CD14-positive monocyte (primary cell): ENCODE measurements at regions not wholly inside any gene's neighbourhood (a gene's known extent, or its start where the extent isn't known, plus 50 kb on each side); places are given as distances from the start of the nearest gene placed in this dataset.

Experiments used
- DNase-seq, 3 donors: peaks; one replicate each; pipeline ENCODE4 v3.0.0-alpha.2; 2011 to 2022
- H2AFZ ChIP-seq: 2 replicates; pipeline ENCODE4 v1.6.0; 2012; ENCODE audit warnings: mild to moderate bottlenecking, low read depth, low read length, inconsistent platforms; ENCODE audit not compliant: insufficient read depth, poor library complexity, severe bottlenecking
- H3K27ac ChIP-seq, 2 donors: 1 replicate in 1 of 2; 2 replicates in 1 of 2; pipeline ENCODE4 v1.5.1; 2012 to 2013; ENCODE audit warnings: low read length in 2 of 2, control low read depth in 1 of 2, inconsistent platforms in 1 of 2, low read depth in 1 of 2, mild to moderate bottlenecking in 1 of 2
- H3K27me3 ChIP-seq, 2 donors: one replicate each; pipeline versions ENCODE4 v1.6.0 to v1.6.1; 2011 to 2013; ENCODE audit warnings: low read length in 2 of 2; ENCODE audit not compliant: control insufficient read depth in 2 of 2, insufficient read depth in 2 of 2
- H3K36me3 ChIP-seq, 2 donors: replicated peaks in 1 of 2; 1 replicate in 1 of 2; 2 replicates in 1 of 2; pipeline versions ENCODE4 v1.5.1 to v1.6.1; 2012 to 2013; ENCODE audit warnings: low read length in 2 of 2, control low read depth in 1 of 2, inconsistent platforms in 1 of 2, mild to moderate bottlenecking in 1 of 2; ENCODE audit not compliant: insufficient read depth in 2 of 2, control insufficient read depth in 1 of 2
- H3K4me1 ChIP-seq, 2 donors: 1 replicate in 1 of 2; 2 replicates in 1 of 2; pipeline versions ENCODE4 v1.5.1 to v1.6.1; 2012 to 2013; ENCODE audit warnings: low read length in 2 of 2, control low read depth in 1 of 2, inconsistent platforms in 1 of 2, mild to moderate bottlenecking in 1 of 2, moderate library complexity in 1 of 2; ENCODE audit not compliant: insufficient read depth in 2 of 2, control insufficient read depth in 1 of 2
- H3K4me2 ChIP-seq: replicated peaks from 2 replicates; pipeline ENCODE3; 2012; ENCODE audit warnings: low read length, moderate library complexity, mild to moderate bottlenecking; ENCODE audit not compliant: poor library complexity, severe bottlenecking; ENCODE audit errors: extremely low read depth
- H3K4me3 ChIP-seq, 3 experiments: fragments of 200-600 bp in 1 of 3; sonication (generic) in 1 of 3; replicated peaks in 1 of 3; 1 replicate in 2 of 3; 2 replicates in 1 of 3; pipeline ENCODE4 v1.5.1; 2011 to 2013; ENCODE audit warnings: low read length in 3 of 3, mild to moderate bottlenecking in 3 of 3, control low read depth in 2 of 3, low read depth in 2 of 3, inconsistent platforms in 1 of 3, moderate library complexity in 1 of 3
- H3K79me2 ChIP-seq: 2 replicates; pipeline ENCODE4 v1.6.0; 2012; ENCODE audit warnings: mild to moderate bottlenecking, control low read depth, inconsistent platforms, low read length, moderate library complexity; ENCODE audit not compliant: insufficient read depth
- H3K9ac ChIP-seq: 2 replicates; pipeline ENCODE4 v1.6.0; 2017; ENCODE audit warnings: low read length, mild to moderate bottlenecking; ENCODE audit not compliant: insufficient read depth, poor library complexity, severe bottlenecking
- H3K9me3 ChIP-seq, 2 donors: replicated peaks in 1 of 2; 1 replicate in 1 of 2; 2 replicates in 1 of 2; pipeline versions ENCODE4 v1.5.1 to v1.6.1; 2012 to 2013; ENCODE audit warnings: low read length in 2 of 2, control low read depth in 1 of 2; ENCODE audit not compliant: control insufficient read depth in 1 of 2, insufficient read depth in 1 of 2
- H4K20me1 ChIP-seq: 2 replicates; pipeline ENCODE4 v1.6.0; 2012; ENCODE audit warnings: mild to moderate bottlenecking, low read length, control low read depth, moderate library complexity; ENCODE audit not compliant: insufficient read depth
- H3K27ac Mint-ChIP-seq, 7 donors: one replicate each; pipeline ENCODE4 v1.8.0; 2020; ENCODE audit warnings: mild to moderate bottlenecking in 7 of 7, mixed read lengths in 7 of 7, moderate library complexity in 6 of 7, inconsistent platforms in 2 of 7
- H3K27me3 Mint-ChIP-seq, 3 donors: one replicate each; pipeline ENCODE4 v1.8.0; 2021 to 2022; ENCODE audit warnings: low read depth in 3 of 3, mild to moderate bottlenecking in 3 of 3, mixed read lengths in 3 of 3, moderate library complexity in 3 of 3, inconsistent platforms in 1 of 3
- H3K36me3 Mint-ChIP-seq, 2 donors: one replicate each; pipeline ENCODE4 v1.8.0; 2020; ENCODE audit warnings: mixed read lengths in 2 of 2, inconsistent platforms in 1 of 2, mild to moderate bottlenecking in 1 of 2
- H3K4me1 Mint-ChIP-seq: one replicate; pipeline ENCODE4 v1.8.0; 2020; ENCODE audit warnings: mild to moderate bottlenecking, mixed read lengths
- H3K4me3 Mint-ChIP-seq, 2 donors: one replicate each; pipeline ENCODE4 v1.8.0; 2020; ENCODE audit warnings: mild to moderate bottlenecking in 2 of 2, mixed read lengths in 2 of 2, moderate library complexity in 1 of 2
- H3K9me3 Mint-ChIP-seq, 7 donors: one replicate each; pipeline ENCODE4 v1.8.0; 2020 to 2022; ENCODE audit warnings: mixed read lengths in 7 of 7, mild to moderate bottlenecking in 6 of 7, moderate library complexity in 6 of 7, inconsistent platforms in 2 of 7
- WGBS: methylation state at CpG from one replicate; pipeline ENCODE4 v1.1.5; 2013; ENCODE audit warnings: missing lambda C conversion rate; ENCODE audit not compliant: insufficient coverage; 5-methylcytosine and 5-hydroxymethylcytosine counted together
- intact Hi-C, 2 donors: fragments of 100-400 bp; cut with micrococcal nuclease; formaldehyde crosslinking; loops; one replicate each; pipeline versions ENCODE4 v1.15.0 to v1.15.1; 2023
- TF ChIP-seq, protein P1 (sequence below): fragments of 200-600 bp; IDR thresholded peaks from one replicate; pipeline ENCODE4 v1.8.0; 2022; ENCODE audit warnings: antibody characterized with exemption, mild to moderate bottlenecking

DNA sequence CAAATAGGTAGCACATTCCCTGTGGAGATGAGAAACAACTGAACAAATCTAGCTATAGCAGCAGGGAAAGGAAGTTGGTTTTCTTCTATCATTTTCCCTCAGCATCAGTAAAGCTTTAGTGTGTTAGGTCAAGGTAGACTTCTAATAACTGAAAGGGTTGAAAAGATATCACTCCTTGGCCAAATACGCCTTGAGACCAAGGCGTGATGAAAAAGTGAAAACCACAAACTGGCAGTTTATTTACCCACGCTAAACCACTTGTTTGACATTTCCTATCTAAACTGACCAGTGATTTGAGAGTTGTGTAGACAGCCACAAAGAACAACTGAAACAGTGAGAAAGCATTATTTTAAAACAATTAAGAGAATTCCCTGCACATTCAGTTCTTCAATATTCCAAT, 99.6 kb upstream of the SOX5 start:
- H3K36me3 ChIP-seq, result no peaks in the 10 kb centered on the region
- no CpG with 5 or more reads among the region's 3 CpGs for WGBS
- Mint-ChIP-seq H3K4me3 (no peak overlapping the region), H3K4me1 (no peaks in the 10 kb centered on the region), H3K27me3 (peaks cover 0 to 4% (median 3%) of the 10 kb centered on the region in 3 donors), H3K9me3 (peaks cover 0 to 3% (median under 1%) of the 10 kb centered on the region in 7 donors), H3K36me3 (no peaks in the 10 kb centered on the region), H3K27ac (no peak overlapping the region)
- DNase-seq, result no peak
- TF ChIP-seq, protein P1, sequence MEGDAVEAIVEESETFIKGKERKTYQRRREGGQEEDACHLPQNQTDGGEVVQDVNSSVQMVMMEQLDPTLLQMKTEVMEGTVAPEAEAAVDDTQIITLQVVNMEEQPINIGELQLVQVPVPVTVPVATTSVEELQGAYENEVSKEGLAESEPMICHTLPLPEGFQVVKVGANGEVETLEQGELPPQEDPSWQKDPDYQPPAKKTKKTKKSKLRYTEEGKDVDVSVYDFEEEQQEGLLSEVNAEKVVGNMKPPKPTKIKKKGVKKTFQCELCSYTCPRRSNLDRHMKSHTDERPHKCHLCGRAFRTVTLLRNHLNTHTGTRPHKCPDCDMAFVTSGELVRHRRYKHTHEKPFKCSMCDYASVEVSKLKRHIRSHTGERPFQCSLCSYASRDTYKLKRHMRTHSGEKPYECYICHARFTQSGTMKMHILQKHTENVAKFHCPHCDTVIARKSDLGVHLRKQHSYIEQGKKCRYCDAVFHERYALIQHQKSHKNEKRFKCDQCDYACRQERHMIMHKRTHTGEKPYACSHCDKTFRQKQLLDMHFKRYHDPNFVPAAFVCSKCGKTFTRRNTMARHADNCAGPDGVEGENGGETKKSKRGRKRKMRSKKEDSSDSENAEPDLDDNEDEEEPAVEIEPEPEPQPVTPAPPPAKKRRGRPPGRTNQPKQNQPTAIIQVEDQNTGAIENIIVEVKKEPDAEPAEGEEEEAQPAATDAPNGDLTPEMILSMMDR, result no peak
- H3K4me2 ChIP-seq, result no peak overlapping the region
- no peaks in the 10 kb centered on the region for H3K27me3 ChIP-seq
- H3K9ac ChIP-seq, result no peak overlapping the region
- no peaks in the 10 kb centered on the region for H3K79me2 ChIP-seq
- H3K4me3 ChIP-seq, result no peak overlapping the region
- no peak overlapping the region for H3K27ac ChIP-seq
- no peaks in the 10 kb centered on the region for H3K4me1 ChIP-seq
- intact Hi-C loops, result no loop called here
- H3K9me3 ChIP-seq, result no peaks in the 10 kb centered on the region
- H4K20me1 ChIP-seq, result no peaks in the 10 kb centered on the region
- H2AFZ ChIP-seq, result no peak overlapping the region

DNA sequence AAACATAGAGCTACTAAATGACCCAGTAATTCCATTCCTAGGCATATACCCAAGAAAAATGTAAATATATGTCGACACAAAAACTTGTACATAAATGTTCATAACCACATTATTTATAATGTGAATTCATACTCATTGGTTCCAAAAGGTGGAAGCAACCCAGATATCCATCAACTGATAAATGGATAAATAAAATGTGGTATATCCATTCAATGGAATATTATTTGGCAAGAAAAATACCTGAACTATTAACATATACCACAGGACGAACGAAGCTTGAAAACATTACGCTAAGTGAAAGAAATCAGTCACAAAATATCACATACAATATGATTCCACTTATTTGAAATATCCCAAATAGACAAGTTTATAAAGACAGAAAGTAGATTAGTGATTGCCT, 99.0 kb upstream of the SOX5 start:
- Mint-ChIP-seq H3K27ac (no peak overlapping the region), H3K27me3 (peaks cover 0 to 4% (median 3%) of the 10 kb centered on the region in 3 donors), H3K36me3 (no peaks in the 10 kb centered on the region), H3K4me1 (no peaks in the 10 kb centered on the region), H3K4me3 (no peak overlapping the region), H3K9me3 (peaks cover 0 to 3% (median 0%) of the 10 kb centered on the region in 7 donors)
- Histone ChIP-seq H3K4me1 (no peaks in the 10 kb centered on the region), H3K4me3 (no peak overlapping the region), H3K9ac (no peak overlapping the region), H2AFZ (no peak overlapping the region), H3K27ac (no peak overlapping the region), H3K79me2 (no peaks in the 10 kb centered on the region), H4K20me1 (no peaks in the 10 kb centered on the region), H3K36me3 (no peaks in the 10 kb centered on the region), H3K4me2 (no peak overlapping the region), H3K27me3 (no peaks in the 10 kb centered on the region), H3K9me3 (no peaks in the 10 kb centered on the region)
- TF ChIP-seq, protein P1, result no peak
- no peak for DNase-seq
- WGBS, result no CpG with 5 or more reads among the region's 4 CpGs
- intact Hi-C loops, result no loop called here
